H1 (cell line): ENCODE measurements at regions not wholly inside any gene's neighbourhood (a gene's known extent, or its start where the extent isn't known, plus 50 kb on each side); places are given as distances from the start of the nearest gene placed in this dataset.

Source experiments
- CTCF ChIA-PET: fragments of 300-600 bp; sonication (Branson Sonifier 250); formaldehyde crosslinking; loops from one replicate; lab custom pipeline; 2021; ENCODE audit not compliant: partially characterized antibody; lab: Charles Lee
- POLR2A ChIA-PET: fragments of 300-600 bp; sonication (Branson Sonifier 250); formaldehyde crosslinking; loops from one replicate; lab custom pipeline; 2021; ENCODE audit warnings: inconsistent platforms; ENCODE audit not compliant: partially characterized antibody; lab: Charles Lee
- DNase-seq, 2 experiments: peaks; one replicate each; pipeline versions ENCODE4 v3.0.0 to v3.0.0-alpha.2; 2010 to 2022; ENCODE audit warnings: low spot score in 2 of 2, low read depth in 1 of 2, mixed read lengths in 1 of 2
- FAIRE-seq: peaks from 2 replicates; lab custom pipeline; 2011; peaks lifted over from hg19 to GRCh38; lab: Jason Lieb, UNC
- H2AFZ ChIP-seq: 2 replicates; pipeline ENCODE4 v1.8.1; 2012; ENCODE audit warnings: low read length, inconsistent platforms
- H2AK5ac ChIP-seq: 2 replicates; pipeline ENCODE4 v1.6.1; 2013; ENCODE audit warnings: low read depth, low read length
- H2BK120ac ChIP-seq: replicated peaks from 2 replicates; pipeline ENCODE3; 2013; ENCODE audit warnings: low read depth, low read length, inconsistent platforms
- H2BK12ac ChIP-seq: 2 replicates; pipeline ENCODE4 v1.6.1; 2013; ENCODE audit warnings: low read depth, low read length
- H2BK15ac ChIP-seq: 2 replicates; pipeline ENCODE4 v1.6.1; 2013; ENCODE audit warnings: low read length
- H2BK20ac ChIP-seq: 2 replicates; pipeline ENCODE4 v1.6.1; 2013; ENCODE audit warnings: low read length
- H2BK5ac ChIP-seq: 2 replicates; pipeline ENCODE4 v1.6.1; 2013; ENCODE audit warnings: low read depth, low read length
- H3K14ac ChIP-seq: 2 replicates; pipeline ENCODE4 v1.6.1; 2013; ENCODE audit warnings: inconsistent platforms; ENCODE audit not compliant: insufficient read length
- H3K18ac ChIP-seq: 2 replicates; pipeline ENCODE4 v1.6.1; 2013; ENCODE audit warnings: low read length; ENCODE audit errors: extremely low read depth
- H3K23ac ChIP-seq: 2 replicates; pipeline ENCODE4 v1.6.1; 2013; ENCODE audit warnings: inconsistent platforms; ENCODE audit not compliant: insufficient read length
- H3K23me2 ChIP-seq: 2 replicates; pipeline ENCODE4 v1.6.1; 2013; ENCODE audit warnings: low read depth, low read length
- H3K27ac ChIP-seq: 2 replicates; pipeline ENCODE4 v1.6.1; 2011; ENCODE audit warnings: low read depth, low read length, inconsistent platforms
- H3K27me3 ChIP-seq, 4 experiments: replicated peaks in 1 of 4; 1 replicate in 1 of 4; 2 replicates in 3 of 4; pipeline versions ENCODE4 v1.6.1 to v1.8.1; 2011 to 2013; ENCODE audit warnings: low read length in 3 of 4, mild to moderate bottlenecking in 3 of 4, inconsistent platforms in 2 of 4, mixed read lengths in 2 of 4, moderate library complexity in 1 of 4; ENCODE audit not compliant: control insufficient read depth in 3 of 4, insufficient read depth in 3 of 4; ENCODE audit errors: extremely low read depth in 1 of 4
- H3K36me3 ChIP-seq, 4 experiments: 2 replicates each; pipeline versions ENCODE4 v1.6.1 to v1.8.1; 2011 to 2013; ENCODE audit warnings: mild to moderate bottlenecking in 4 of 4, low read length in 3 of 4, moderate library complexity in 2 of 4, control low read depth in 1 of 4, inconsistent platforms in 1 of 4; ENCODE audit not compliant: insufficient read depth in 4 of 4, control insufficient read depth in 2 of 4
- H3K4ac ChIP-seq: replicated peaks from 2 replicates; pipeline ENCODE3; 2013; ENCODE audit warnings: low read length, low read depth, mixed read lengths, inconsistent platforms; ENCODE audit not compliant: insufficient read length
- H3K4me1 ChIP-seq, 4 experiments: replicated peaks in 1 of 4; 1 replicate in 1 of 4; 2 replicates in 3 of 4; pipeline versions ENCODE4 v1.6.1 to v1.8.1; 2011 to 2013; ENCODE audit warnings: low read length in 3 of 4, inconsistent platforms in 2 of 4, mixed read lengths in 1 of 4; ENCODE audit not compliant: insufficient read depth in 4 of 4, control insufficient read depth in 3 of 4
- H3K4me2 ChIP-seq, 2 experiments: 2 replicates each; pipeline versions ENCODE4 v1.6.1 to v1.8.1; 2011 to 2013; ENCODE audit warnings: low read depth in 2 of 2, low read length in 2 of 2, control low read depth in 1 of 2, inconsistent platforms in 1 of 2, mild to moderate bottlenecking in 1 of 2; ENCODE audit not compliant: insufficient read depth in 1 of 2
- H3K4me3 ChIP-seq, 4 experiments: fragments of 200-600, 300-600 bp in 1 of 4; sonication (generic), shearing (Covaris generic), sonication (Bioruptor Twin) in 1 of 4; 2 replicates each; pipeline versions ENCODE4 v1.5.1 to v1.8.1; 2011 to 2016; ENCODE audit warnings: low read length in 4 of 4, low read depth in 3 of 4, control low read depth in 2 of 4, inconsistent platforms in 2 of 4, mild to moderate bottlenecking in 2 of 4, mixed read lengths in 1 of 4, moderate library complexity in 1 of 4; ENCODE audit not compliant: insufficient read depth in 2 of 4; ENCODE audit errors: extremely low read depth in 1 of 4
- H3K56ac ChIP-seq: replicated peaks from 2 replicates; pipeline ENCODE3; 2013; ENCODE audit warnings: low read depth, mild to moderate bottlenecking, mixed read lengths, low read length, inconsistent platforms; ENCODE audit not compliant: insufficient read length
- H3K79me1 ChIP-seq: 2 replicates; pipeline ENCODE4 v1.6.1; 2013; ENCODE audit warnings: low read depth, low read length, control low read depth
- H3K79me2 ChIP-seq, 2 experiments: 2 replicates each; pipeline versions ENCODE4 v1.6.1 to v1.8.1; 2012 to 2013; ENCODE audit warnings: low read length in 2 of 2, mild to moderate bottlenecking in 2 of 2, inconsistent platforms in 1 of 2; ENCODE audit not compliant: insufficient read depth in 2 of 2, control insufficient read depth in 1 of 2
- H3K9ac ChIP-seq, 4 experiments: replicated peaks in 1 of 4; 1 replicate in 1 of 4; 2 replicates in 3 of 4; pipeline versions ENCODE4 v1.6.1 to v1.8.1; 2011 to 2013; ENCODE audit warnings: low read depth in 3 of 4, low read length in 3 of 4, control low read depth in 2 of 4, mild to moderate bottlenecking in 2 of 4, moderate library complexity in 2 of 4, inconsistent platforms in 1 of 4; ENCODE audit errors: extremely low read depth in 1 of 4
- H3K9me3 ChIP-seq, 2 experiments: 2 replicates each; pipeline versions ENCODE4 v1.6.1 to v1.8.1; 2012 to 2013; ENCODE audit warnings: mild to moderate bottlenecking in 2 of 2, moderate library complexity in 2 of 2, control low read depth in 1 of 2, inconsistent platforms in 1 of 2, low read depth in 1 of 2, low read length in 1 of 2, mixed read lengths in 1 of 2; ENCODE audit not compliant: insufficient read depth in 2 of 2
- H4K20me1 ChIP-seq, 2 experiments: replicated peaks in 1 of 2; 2 replicates each; pipeline versions ENCODE3 to v1.8.1; 2011 to 2013; ENCODE audit warnings: inconsistent platforms in 2 of 2, low read length in 2 of 2, mild to moderate bottlenecking in 1 of 2; ENCODE audit not compliant: insufficient read depth in 2 of 2, control insufficient read depth in 1 of 2
- H4K5ac ChIP-seq: 2 replicates; pipeline ENCODE4 v1.6.1; 2013; ENCODE audit warnings: low read length, low read depth, mixed read lengths, inconsistent platforms; ENCODE audit not compliant: insufficient read length
- H4K8ac ChIP-seq: 2 replicates; pipeline ENCODE4 v1.8.0; 2013; ENCODE audit warnings: mild to moderate bottlenecking, moderate library complexity, low read length, inconsistent platforms; ENCODE audit not compliant: insufficient read depth; ENCODE audit errors: extremely low read depth
- H4K91ac ChIP-seq: replicated peaks from 2 replicates; pipeline ENCODE3; 2013; ENCODE audit warnings: low read length, mixed read lengths, inconsistent platforms; ENCODE audit not compliant: insufficient read length
- CBX8 ChIP-seq: fragments of 300-800, 300-1000 bp; sonication (generic); IDR thresholded peaks from 2 replicates; pipeline ENCODE4 v1.7.1; 2016; ENCODE audit warnings: low read depth, low read length, borderline replicate concordance
- CTBP2 ChIP-seq: IDR thresholded peaks from 2 replicates; pipeline ENCODE4 v1.7.0; 2011; ENCODE audit warnings: borderline replicate concordance, mild to moderate bottlenecking, moderate library complexity, mixed read lengths, low read length; ENCODE audit not compliant: insufficient read depth, insufficient read length
- E2F6 ChIP-seq: IDR thresholded peaks from 2 replicates; pipeline ENCODE4 v1.6.1; 2012; ENCODE audit warnings: inconsistent platforms
- JUN ChIP-seq: IDR thresholded peaks from 2 replicates; pipeline ENCODE4 v1.6.1; 2011; ENCODE audit warnings: low read depth, mild to moderate bottlenecking, improper control_type of control experiment, low read length
- KDM1A ChIP-seq: fragments of 200-600, 300-600 bp; sonication (generic); IDR thresholded peaks from 2 replicates; pipeline ENCODE4 v1.7.1; 2016; ENCODE audit warnings: mild to moderate bottlenecking, low read length, borderline replicate concordance
- MAFK ChIP-seq: IDR thresholded peaks from 2 replicates; pipeline ENCODE4 v1.6.1; 2012; ENCODE audit warnings: low read depth, mild to moderate bottlenecking, improper control_type of control experiment, low read length
- POLR2A ChIP-seq, 2 experiments: IDR thresholded peaks; 1 replicate in 1 of 2; 2 replicates in 1 of 2; pipeline ENCODE4 v1.6.1; 2011; ENCODE audit warnings: low read depth in 2 of 2, low read length in 2 of 2, mild to moderate bottlenecking in 2 of 2; ENCODE audit errors: control extremely low read depth in 1 of 2
- POLR2AphosphoS5 ChIP-seq: IDR thresholded peaks from 2 replicates; pipeline ENCODE4 v1.6.1; 2011; ENCODE audit warnings: low read depth, low read length
- RAD21 ChIP-seq, 2 experiments: IDR thresholded peaks in 1 of 2; conservative IDR thresholded peaks in 1 of 2; 2 replicates each; pipeline ENCODE4 v1.6.1; 2011; ENCODE audit warnings: low read depth in 2 of 2, low read length in 2 of 2, improper control_type of control experiment in 1 of 2, inconsistent platforms in 1 of 2, mild to moderate bottlenecking in 1 of 2, moderate library complexity in 1 of 2
- SIX5 ChIP-seq: IDR thresholded peaks from 2 replicates; pipeline ENCODE4 v1.6.1; 2011; ENCODE audit warnings: mild to moderate bottlenecking, low read depth, low read length
- SRF ChIP-seq: IDR thresholded peaks from 2 replicates; pipeline ENCODE4 v1.6.1; 2011; ENCODE audit warnings: mild to moderate bottlenecking, low read depth, low read length, moderate library complexity
- SUZ12 ChIP-seq: fragments of 200-600 bp; sonication (generic); IDR thresholded peaks from 2 replicates; pipeline ENCODE4 v1.6.1; 2012; ENCODE audit warnings: mild to moderate bottlenecking, inconsistent platforms, low read length, moderate library complexity, mixed read lengths
- USF2 ChIP-seq: IDR thresholded peaks from 2 replicates; pipeline ENCODE4 v1.6.1; 2011; ENCODE audit warnings: low read length, improper control_type of control experiment
- WGBS, 2 experiments: shearing (Covaris generic) in 1 of 2; methylation state at CpG; one replicate each; pipeline versions ENCODE4 v1.1.6 to v1.1.7; 2013 to 2015; ENCODE audit warnings: low lambda C conversion rate in 2 of 2, mixed read lengths in 2 of 2, inconsistent platforms in 1 of 2, low coverage in 1 of 2, missing lambda C conversion rate in 1 of 2; ENCODE audit not compliant: insufficient replicate concordance in 2 of 2, insufficient coverage in 1 of 2, insufficient read length in 1 of 2; ENCODE audit errors: extremely low coverage in 1 of 2, missing lambda C conversion rate in 1 of 2; 5-methylcytosine and 5-hydroxymethylcytosine counted together

- H4K20me1 ChIP-seq, result no peaks in the 10 kb centered on the region
- 60% methylated on average over 3 of the region's 3 CpGs; no CpG with 5 or more reads in 1 of the 2 experiments for WGBS, 2 experiments
- no peak overlapping the region for H4K8ac ChIP-seq
- no peak overlapping the region for H3K56ac ChIP-seq
- no peak overlapping the region for H3K14ac ChIP-seq
- ChIA-PET CTCF (interaction anchor here (1.0 to 2.4 kb wide), 2 partner anchors 54 to 411 kb away, joined by 3 to 8 read pairs; no protein-coding TSS in a partner anchor), POLR2A (no interaction called here)
- no peak overlapping the region for H3K27ac ChIP-seq
- H3K4me1 ChIP-seq, result no peaks in the 10 kb centered on the region
- H2AK5ac ChIP-seq, result no peak overlapping the region
- no peak overlapping the region for H2BK20ac ChIP-seq
- FAIRE-seq, result no peak
- no peak overlapping the region for H2BK5ac ChIP-seq
- no peaks in the 10 kb centered on the region for H3K36me3 ChIP-seq
- no peaks in the 10 kb centered on the region for H3K27me3 ChIP-seq
- H3K4ac ChIP-seq, result no peak overlapping the region
- H2BK15ac ChIP-seq, result no peak overlapping the region
- no peak overlapping the region for H2AFZ ChIP-seq
- no peaks in the 10 kb centered on the region for H3K79me2 ChIP-seq
- H3K23ac ChIP-seq, result no peak overlapping the region
- H3K4me2 ChIP-seq, result no peak overlapping the region
- H3K9ac ChIP-seq, result no peak overlapping the region
- no peak for DNase-seq
- no peak overlapping the region for H4K5ac ChIP-seq
- no peak overlapping the region for H3K4me3 ChIP-seq
- no peak overlapping the region for H3K18ac ChIP-seq
- H3K9me3 ChIP-seq, result no peaks in the 10 kb centered on the region
- H2BK120ac ChIP-seq, result no peak overlapping the region
- no peak overlapping the region for H2BK12ac ChIP-seq
- H3K23me2 ChIP-seq, result no peaks in the 10 kb centered on the region
- H4K91ac ChIP-seq, result no peak overlapping the region
- no peaks in the 10 kb centered on the region for H3K79me1 ChIP-seq
- TF ChIP-seq SRF, result no peak
- no peak for TF ChIP-seq USF2
- no peak for TF ChIP-seq POLR2A (IDR thresholded peaks at IDR 0.05; ENCODE audit: control extremely low read depth in 1 of 2, low read depth in 2 of 2, low read length in 2 of 2)
- TF ChIP-seq POLR2AphosphoS5, result no peak
- TF ChIP-seq MAFK, result no peak
- no peak for TF ChIP-seq CTBP2
- TF ChIP-seq RAD21 (IDR thresholded peaks at IDR 0.05 in 1 of 2, conservative IDR thresholded peaks at IDR 0.05 in 1 of 2; ENCODE audit: low read depth in 2 of 2, low read length in 2 of 2), result no peak
- no peak for TF ChIP-seq SIX5
- TF ChIP-seq JUN, result no peak
- TF ChIP-seq E2F6, result no peak
- TF ChIP-seq SUZ12, result no peak
- TF ChIP-seq KDM1A, result no peak
- no peak for TF ChIP-seq CBX8
Observed at GRCh38 chr2:37825586-37825985, 99.5 kb upstream of the RMDN2 start.
